ENCODE measurements at regions not wholly inside any gene's neighbourhood (a gene's known extent, or its start where the extent isn't known, plus 50 kb on each side); places are given as distances from the start of the nearest gene placed in this dataset.
"Not testable (repeated sequence)": the region's sequence is repeated elsewhere in the genome, so short reads cannot be mapped to it uniquely, and the experiment has no call there.

DNA sequence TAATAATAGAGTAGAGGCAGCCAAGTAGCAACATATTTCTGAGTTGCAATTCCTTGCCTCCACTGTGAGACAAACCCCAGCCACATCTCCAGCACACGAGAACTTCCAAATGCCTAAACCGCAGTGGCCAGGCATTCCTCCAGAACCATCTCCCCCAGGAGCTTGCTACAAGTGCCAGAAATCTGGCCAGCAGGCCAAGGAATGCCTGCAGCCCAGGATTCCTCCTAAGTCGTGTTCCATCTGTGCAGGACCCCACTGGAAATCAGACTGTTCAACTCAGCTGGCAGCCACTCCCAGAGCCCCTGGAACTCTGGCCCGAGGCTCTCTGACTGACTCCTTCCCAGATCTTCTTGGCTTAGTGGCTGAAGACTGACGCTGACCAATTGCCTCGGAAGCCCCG lies 937.2 kb upstream of the HS3ST1 start:
- H3K36me3 ChIP-seq (ENCODE audit: control insufficient read depth, insufficient read depth, low read length); H3K56ac ChIP-seq (ENCODE audit: extremely low read depth, insufficient read depth, low read length); ATAC-seq (ENCODE audit: low read depth); in situ Hi-C loops (cut with MboI; ENCODE audit: low sequenced_read_pairs); H2AK9ac ChIP-seq (replicated peaks; ENCODE audit: low read depth, low read length, poor library complexity); H2BK5ac ChIP-seq (ENCODE audit: low read depth, low read length, poor library complexity, severe bottlenecking); H2BK120ac ChIP-seq (ENCODE audit: low read depth, low read length); CTCF ChIA-PET; H3K9me1 ChIP-seq (ENCODE audit: insufficient read depth, low read length); H3K18ac ChIP-seq (ENCODE audit: low read depth, low read length); dilution Hi-C loops (cut with HindIII; ENCODE audit: low sequenced_read_pairs, unreplicated experiment); H3K79me1 ChIP-seq (ENCODE audit: low read depth in 1 of 2, low read length in 2 of 2); H3K9ac ChIP-seq (ENCODE audit: low read depth, low read length); H3K23ac ChIP-seq (ENCODE audit: low read depth, low read length); H2AFZ ChIP-seq (replicated peaks; ENCODE audit: low read length, poor library complexity); intact Hi-C loops (cut with micrococcal nuclease); H4K20me1 ChIP-seq (ENCODE audit: insufficient read depth, low read length); H4K91ac ChIP-seq (ENCODE audit: insufficient read depth, low read depth, low read length); H3K27ac ChIP-seq (ENCODE audit: insufficient read depth, low read length); H4K8ac ChIP-seq (ENCODE audit: low read depth in 2 of 2, low read length in 2 of 2); H3K14ac ChIP-seq (replicated peaks; ENCODE audit: low read depth, low read length); H2AK5ac ChIP-seq (ENCODE audit: low read depth, low read length); H3K4me3 ChIP-seq (ENCODE audit: insufficient read depth, low read depth, low read length); H2BK15ac ChIP-seq (ENCODE audit: low read depth, low read length); H3K4me1 ChIP-seq (ENCODE audit: control insufficient read depth, insufficient read depth, low read length); H3K4me2 ChIP-seq (ENCODE audit: low read depth, low read length); H3K27me3 ChIP-seq (ENCODE audit: control insufficient read depth, insufficient read depth, low read length); H3K4ac ChIP-seq (ENCODE audit: low read depth, low read length); DNase-seq; POLR2A ChIA-PET (ENCODE audit: unreplicated experiment); H2BK20ac ChIP-seq (ENCODE audit: low read depth, low read length); BruUV-seq (replicated peaks); H3K9me3 ChIP-seq (ENCODE audit: control insufficient read depth, insufficient read depth, low read length); H4K5ac ChIP-seq (ENCODE audit: low read depth, low read length): not testable (repeated sequence)
- 20% methylated on average over 1 of the region's 7 CpGs; no CpG with 5 or more reads in 1 of the 2 experiments for WGBS, 2 experiments (ENCODE audit: extremely low coverage in 2 of 2, insufficient read length in 1 of 2)
